H1 (cell line): ENCODE measurements at regions not wholly inside any gene's neighbourhood (a gene's known extent, or its start where the extent isn't known, plus 50 kb on each side); places are given as distances from the start of the nearest gene placed in this dataset.

Experiments used
- CTCF ChIA-PET: fragments of 300-600 bp; sonication (Branson Sonifier 250); formaldehyde crosslinking; loops from one replicate; lab custom pipeline; 2021; ENCODE audit not compliant: partially characterized antibody; lab: Charles Lee
- POLR2A ChIA-PET: fragments of 300-600 bp; sonication (Branson Sonifier 250); formaldehyde crosslinking; loops from one replicate; lab custom pipeline; 2021; ENCODE audit warnings: inconsistent platforms; ENCODE audit not compliant: partially characterized antibody; lab: Charles Lee
- DNase-seq, 2 experiments: peaks; one replicate each; pipeline versions ENCODE4 v3.0.0 to v3.0.0-alpha.2; 2010 to 2022; ENCODE audit warnings: low spot score in 2 of 2, low read depth in 1 of 2, mixed read lengths in 1 of 2
- FAIRE-seq: peaks from 2 replicates; lab custom pipeline; 2011; peaks lifted over from hg19 to GRCh38; lab: Jason Lieb, UNC
- H2AFZ ChIP-seq: 2 replicates; pipeline ENCODE4 v1.8.1; 2012; ENCODE audit warnings: low read length, inconsistent platforms
- H2AK5ac ChIP-seq: 2 replicates; pipeline ENCODE4 v1.6.1; 2013; ENCODE audit warnings: low read depth, low read length
- H2BK120ac ChIP-seq: replicated peaks from 2 replicates; pipeline ENCODE3; 2013; ENCODE audit warnings: low read depth, low read length, inconsistent platforms
- H2BK12ac ChIP-seq: 2 replicates; pipeline ENCODE4 v1.6.1; 2013; ENCODE audit warnings: low read depth, low read length
- H2BK15ac ChIP-seq: 2 replicates; pipeline ENCODE4 v1.6.1; 2013; ENCODE audit warnings: low read length
- H2BK20ac ChIP-seq: 2 replicates; pipeline ENCODE4 v1.6.1; 2013; ENCODE audit warnings: low read length
- H2BK5ac ChIP-seq: 2 replicates; pipeline ENCODE4 v1.6.1; 2013; ENCODE audit warnings: low read depth, low read length
- H3K14ac ChIP-seq: 2 replicates; pipeline ENCODE4 v1.6.1; 2013; ENCODE audit warnings: inconsistent platforms; ENCODE audit not compliant: insufficient read length
- H3K18ac ChIP-seq: 2 replicates; pipeline ENCODE4 v1.6.1; 2013; ENCODE audit warnings: low read length; ENCODE audit errors: extremely low read depth
- H3K23ac ChIP-seq: 2 replicates; pipeline ENCODE4 v1.6.1; 2013; ENCODE audit warnings: inconsistent platforms; ENCODE audit not compliant: insufficient read length
- H3K23me2 ChIP-seq: 2 replicates; pipeline ENCODE4 v1.6.1; 2013; ENCODE audit warnings: low read depth, low read length
- H3K27ac ChIP-seq: 2 replicates; pipeline ENCODE4 v1.6.1; 2011; ENCODE audit warnings: low read depth, low read length, inconsistent platforms
- H3K27me3 ChIP-seq, 4 experiments: replicated peaks in 1 of 4; 1 replicate in 1 of 4; 2 replicates in 3 of 4; pipeline versions ENCODE4 v1.6.1 to v1.8.1; 2011 to 2013; ENCODE audit warnings: low read length in 3 of 4, mild to moderate bottlenecking in 3 of 4, inconsistent platforms in 2 of 4, mixed read lengths in 2 of 4, moderate library complexity in 1 of 4; ENCODE audit not compliant: control insufficient read depth in 3 of 4, insufficient read depth in 3 of 4; ENCODE audit errors: extremely low read depth in 1 of 4
- H3K36me3 ChIP-seq, 4 experiments: 2 replicates each; pipeline versions ENCODE4 v1.6.1 to v1.8.1; 2011 to 2013; ENCODE audit warnings: mild to moderate bottlenecking in 4 of 4, low read length in 3 of 4, moderate library complexity in 2 of 4, control low read depth in 1 of 4, inconsistent platforms in 1 of 4; ENCODE audit not compliant: insufficient read depth in 4 of 4, control insufficient read depth in 2 of 4
- H3K4ac ChIP-seq: replicated peaks from 2 replicates; pipeline ENCODE3; 2013; ENCODE audit warnings: low read length, low read depth, mixed read lengths, inconsistent platforms; ENCODE audit not compliant: insufficient read length
- H3K4me1 ChIP-seq, 4 experiments: replicated peaks in 1 of 4; 1 replicate in 1 of 4; 2 replicates in 3 of 4; pipeline versions ENCODE4 v1.6.1 to v1.8.1; 2011 to 2013; ENCODE audit warnings: low read length in 3 of 4, inconsistent platforms in 2 of 4, mixed read lengths in 1 of 4; ENCODE audit not compliant: insufficient read depth in 4 of 4, control insufficient read depth in 3 of 4
- H3K4me2 ChIP-seq, 2 experiments: 2 replicates each; pipeline versions ENCODE4 v1.6.1 to v1.8.1; 2011 to 2013; ENCODE audit warnings: low read depth in 2 of 2, low read length in 2 of 2, control low read depth in 1 of 2, inconsistent platforms in 1 of 2, mild to moderate bottlenecking in 1 of 2; ENCODE audit not compliant: insufficient read depth in 1 of 2
- H3K4me3 ChIP-seq, 4 experiments: fragments of 200-600, 300-600 bp in 1 of 4; sonication (generic), shearing (Covaris generic), sonication (Bioruptor Twin) in 1 of 4; 2 replicates each; pipeline versions ENCODE4 v1.5.1 to v1.8.1; 2011 to 2016; ENCODE audit warnings: low read length in 4 of 4, low read depth in 3 of 4, control low read depth in 2 of 4, inconsistent platforms in 2 of 4, mild to moderate bottlenecking in 2 of 4, mixed read lengths in 1 of 4, moderate library complexity in 1 of 4; ENCODE audit not compliant: insufficient read depth in 2 of 4; ENCODE audit errors: extremely low read depth in 1 of 4
- H3K56ac ChIP-seq: replicated peaks from 2 replicates; pipeline ENCODE3; 2013; ENCODE audit warnings: low read depth, mild to moderate bottlenecking, mixed read lengths, low read length, inconsistent platforms; ENCODE audit not compliant: insufficient read length
- H3K79me1 ChIP-seq: 2 replicates; pipeline ENCODE4 v1.6.1; 2013; ENCODE audit warnings: low read depth, low read length, control low read depth
- H3K79me2 ChIP-seq, 2 experiments: 2 replicates each; pipeline versions ENCODE4 v1.6.1 to v1.8.1; 2012 to 2013; ENCODE audit warnings: low read length in 2 of 2, mild to moderate bottlenecking in 2 of 2, inconsistent platforms in 1 of 2; ENCODE audit not compliant: insufficient read depth in 2 of 2, control insufficient read depth in 1 of 2
- H3K9ac ChIP-seq, 4 experiments: replicated peaks in 1 of 4; 1 replicate in 1 of 4; 2 replicates in 3 of 4; pipeline versions ENCODE4 v1.6.1 to v1.8.1; 2011 to 2013; ENCODE audit warnings: low read depth in 3 of 4, low read length in 3 of 4, control low read depth in 2 of 4, mild to moderate bottlenecking in 2 of 4, moderate library complexity in 2 of 4, inconsistent platforms in 1 of 4; ENCODE audit errors: extremely low read depth in 1 of 4
- H3K9me3 ChIP-seq, 2 experiments: 2 replicates each; pipeline versions ENCODE4 v1.6.1 to v1.8.1; 2012 to 2013; ENCODE audit warnings: mild to moderate bottlenecking in 2 of 2, moderate library complexity in 2 of 2, control low read depth in 1 of 2, inconsistent platforms in 1 of 2, low read depth in 1 of 2, low read length in 1 of 2, mixed read lengths in 1 of 2; ENCODE audit not compliant: insufficient read depth in 2 of 2
- H4K20me1 ChIP-seq, 2 experiments: replicated peaks in 1 of 2; 2 replicates each; pipeline versions ENCODE3 to v1.8.1; 2011 to 2013; ENCODE audit warnings: inconsistent platforms in 2 of 2, low read length in 2 of 2, mild to moderate bottlenecking in 1 of 2; ENCODE audit not compliant: insufficient read depth in 2 of 2, control insufficient read depth in 1 of 2
- H4K5ac ChIP-seq: 2 replicates; pipeline ENCODE4 v1.6.1; 2013; ENCODE audit warnings: low read length, low read depth, mixed read lengths, inconsistent platforms; ENCODE audit not compliant: insufficient read length
- H4K8ac ChIP-seq: 2 replicates; pipeline ENCODE4 v1.8.0; 2013; ENCODE audit warnings: mild to moderate bottlenecking, moderate library complexity, low read length, inconsistent platforms; ENCODE audit not compliant: insufficient read depth; ENCODE audit errors: extremely low read depth
- H4K91ac ChIP-seq: replicated peaks from 2 replicates; pipeline ENCODE3; 2013; ENCODE audit warnings: low read length, mixed read lengths, inconsistent platforms; ENCODE audit not compliant: insufficient read length
- CBX5 ChIP-seq: fragments of 300-800, 300-1000 bp; sonication (generic); IDR thresholded peaks from 2 replicates; pipeline ENCODE4 v1.7.1; 2016; ENCODE audit warnings: antibody characterized with exemption, low read length, low read depth
- CREB1 ChIP-seq: IDR thresholded peaks from 2 replicates; pipeline ENCODE4 v1.6.1; 2012; ENCODE audit warnings: inconsistent platforms
- CTBP2 ChIP-seq: IDR thresholded peaks from 2 replicates; pipeline ENCODE4 v1.7.0; 2011; ENCODE audit warnings: borderline replicate concordance, mild to moderate bottlenecking, moderate library complexity, mixed read lengths, low read length; ENCODE audit not compliant: insufficient read depth, insufficient read length
- EGR1 ChIP-seq: IDR thresholded peaks from 2 replicates; pipeline ENCODE4 v1.6.1; 2011; ENCODE audit warnings: low read depth, low read length, borderline replicate concordance
- EP300 ChIP-seq, 2 experiments: IDR thresholded peaks; 1 replicate in 1 of 2; 2 replicates in 1 of 2; pipeline ENCODE4 v1.6.1; 2011 to 2012; ENCODE audit warnings: low read depth in 2 of 2, low read length in 2 of 2, mild to moderate bottlenecking in 2 of 2, borderline replicate concordance in 1 of 2, inconsistent platforms in 1 of 2, moderate library complexity in 1 of 2
- JUN ChIP-seq: IDR thresholded peaks from 2 replicates; pipeline ENCODE4 v1.6.1; 2011; ENCODE audit warnings: low read depth, mild to moderate bottlenecking, improper control_type of control experiment, low read length
- POLR2A ChIP-seq, 2 experiments: IDR thresholded peaks; 1 replicate in 1 of 2; 2 replicates in 1 of 2; pipeline ENCODE4 v1.6.1; 2011; ENCODE audit warnings: low read depth in 2 of 2, low read length in 2 of 2, mild to moderate bottlenecking in 2 of 2; ENCODE audit errors: control extremely low read depth in 1 of 2
- RAD21 ChIP-seq, 2 experiments: IDR thresholded peaks in 1 of 2; conservative IDR thresholded peaks in 1 of 2; 2 replicates each; pipeline ENCODE4 v1.6.1; 2011; ENCODE audit warnings: low read depth in 2 of 2, low read length in 2 of 2, improper control_type of control experiment in 1 of 2, inconsistent platforms in 1 of 2, mild to moderate bottlenecking in 1 of 2, moderate library complexity in 1 of 2
- RFX5 ChIP-seq: IDR thresholded peaks from 2 replicates; pipeline ENCODE4 v1.6.1; 2011; ENCODE audit warnings: low read depth, low read length, improper control_type of control experiment, borderline replicate concordance
- RXRA ChIP-seq: IDR thresholded peaks from 2 replicates; pipeline ENCODE4 v1.6.1; 2011; ENCODE audit warnings: low read depth, mild to moderate bottlenecking, low read length, moderate library complexity; ENCODE audit not compliant: insufficient read depth
- TBP ChIP-seq: IDR thresholded peaks from 2 replicates; pipeline ENCODE4 v1.6.1; 2011; ENCODE audit warnings: low read depth, low read length, improper control_type of control experiment
- WGBS, 2 experiments: shearing (Covaris generic) in 1 of 2; methylation state at CpG; one replicate each; pipeline versions ENCODE4 v1.1.6 to v1.1.7; 2013 to 2015; ENCODE audit warnings: low lambda C conversion rate in 2 of 2, mixed read lengths in 2 of 2, inconsistent platforms in 1 of 2, low coverage in 1 of 2, missing lambda C conversion rate in 1 of 2; ENCODE audit not compliant: insufficient replicate concordance in 2 of 2, insufficient coverage in 1 of 2, insufficient read length in 1 of 2; ENCODE audit errors: extremely low coverage in 1 of 2, missing lambda C conversion rate in 1 of 2; 5-methylcytosine and 5-hydroxymethylcytosine counted together
- TF ChIP-seq, protein P1 (sequence below): IDR thresholded peaks from 2 replicates; pipeline ENCODE4 v1.6.1; 2011; ENCODE audit warnings: low read length, improper control_type of control experiment
- TF ChIP-seq, protein P2 (sequence below): IDR thresholded peaks from 2 replicates; pipeline ENCODE4 v1.6.1; 2011; ENCODE audit warnings: low read depth, mild to moderate bottlenecking, low read length; ENCODE audit not compliant: insufficient read depth

DNA sequence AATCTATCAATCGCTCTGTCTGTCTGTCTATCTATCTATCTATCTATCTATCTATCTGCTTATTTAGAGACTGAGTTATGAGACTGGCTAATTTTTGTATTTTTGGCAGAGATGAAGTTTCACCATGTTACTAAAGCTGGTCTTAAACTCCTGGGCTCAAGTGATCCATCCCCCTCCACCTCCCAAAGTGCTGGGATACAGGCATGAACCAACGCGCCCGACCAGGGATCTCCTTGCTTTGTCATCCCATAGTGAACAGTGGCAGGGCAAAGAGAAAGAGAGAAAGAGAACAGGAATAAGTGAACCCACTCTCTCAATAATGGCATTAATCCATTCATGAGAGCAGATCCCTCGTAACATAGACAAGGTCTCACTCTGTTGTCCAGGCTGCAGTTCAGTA is 66.4 kb upstream of the DSP start:
- no peak overlapping the region for H4K91ac ChIP-seq
- 86% methylated on average over 5 of the region's 5 CpGs; no CpG with 5 or more reads in 1 of the 2 experiments for WGBS, 2 experiments
- H3K79me1 ChIP-seq = no peaks in the 10 kb centered on the region
- TF ChIP-seq POLR2A (IDR thresholded peaks at IDR 0.05; ENCODE audit: control extremely low read depth in 1 of 2, low read depth in 2 of 2, low read length in 2 of 2) (no peak), EP300 (IDR thresholded peaks at IDR 0.05; ENCODE audit: borderline replicate concordance in 1 of 2, low read depth in 2 of 2, low read length in 2 of 2) (no peak), CTBP2 (no peak), CREB1 (no peak), EGR1 (no peak), TBP (no peak), RXRA (no peak), JUN (no peak), RFX5 (no peak), CBX5 (no peak), RAD21 (IDR thresholded peaks at IDR 0.05 in 1 of 2, conservative IDR thresholded peaks at IDR 0.05 in 1 of 2; ENCODE audit: low read depth in 2 of 2, low read length in 2 of 2) (no peak)
- TF ChIP-seq, protein P1, sequence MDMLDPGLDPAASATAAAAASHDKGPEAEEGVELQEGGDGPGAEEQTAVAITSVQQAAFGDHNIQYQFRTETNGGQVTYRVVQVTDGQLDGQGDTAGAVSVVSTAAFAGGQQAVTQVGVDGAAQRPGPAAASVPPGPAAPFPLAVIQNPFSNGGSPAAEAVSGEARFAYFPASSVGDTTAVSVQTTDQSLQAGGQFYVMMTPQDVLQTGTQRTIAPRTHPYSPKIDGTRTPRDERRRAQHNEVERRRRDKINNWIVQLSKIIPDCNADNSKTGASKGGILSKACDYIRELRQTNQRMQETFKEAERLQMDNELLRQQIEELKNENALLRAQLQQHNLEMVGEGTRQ = no peak
- TF ChIP-seq, protein P2, sequence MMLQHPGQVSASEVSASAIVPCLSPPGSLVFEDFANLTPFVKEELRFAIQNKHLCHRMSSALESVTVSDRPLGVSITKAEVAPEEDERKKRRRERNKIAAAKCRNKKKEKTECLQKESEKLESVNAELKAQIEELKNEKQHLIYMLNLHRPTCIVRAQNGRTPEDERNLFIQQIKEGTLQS = no peak

More for the DNA sequence above, 66.4 kb upstream of the DSP start:
- no peak overlapping the region for H3K56ac ChIP-seq
- no peaks in the 10 kb centered on the region for H4K20me1 ChIP-seq
- FAIRE-seq (no peak), DNase-seq (no peak)
- H3K27me3 ChIP-seq = no peaks in the 10 kb centered on the region
- no peak overlapping the region for H2AFZ ChIP-seq
- no peaks in the 10 kb centered on the region for H3K4me1 ChIP-seq
- no peak overlapping the region for H2AK5ac ChIP-seq
- no peak overlapping the region for H2BK20ac ChIP-seq
- H4K8ac ChIP-seq = no peak overlapping the region
- no peak overlapping the region for H3K14ac ChIP-seq
- H2BK120ac ChIP-seq = no peak overlapping the region
- no peak overlapping the region for H2BK5ac ChIP-seq
- no peaks in the 10 kb centered on the region for H3K23me2 ChIP-seq
- no peak overlapping the region for H3K4me3 ChIP-seq
- H2BK12ac ChIP-seq = no peak overlapping the region
- no peak overlapping the region for H2BK15ac ChIP-seq
- H3K23ac ChIP-seq = no peak overlapping the region
- CTCF ChIA-PET = interaction anchor here (0.6 to 1.0 kb wide), 2 partner anchors 16 to 500 kb away, joined by 3 read pairs; no protein-coding TSS in a partner anchor
- POLR2A ChIA-PET = no interaction called here
- H3K36me3 ChIP-seq = no peaks in the 10 kb centered on the region
- H3K4me2 ChIP-seq = no peak overlapping the region
- no peak overlapping the region for H3K9ac ChIP-seq
- H3K9me3 ChIP-seq = no peaks in the 10 kb centered on the region
- no peak overlapping the region for H3K18ac ChIP-seq
- H3K4ac ChIP-seq = no peak overlapping the region
- H3K79me2 ChIP-seq = no peaks in the 10 kb centered on the region
- H3K27ac ChIP-seq = no peak overlapping the region
- H4K5ac ChIP-seq = no peak overlapping the region
